K562 (cell line): ENCODE measurements at regions not wholly inside any gene's neighbourhood (a gene's known extent, or its start where the extent isn't known, plus 50 kb on each side); places are given as distances from the start of the nearest gene placed in this dataset.

Source experiments
- NRF1 ChIP-seq, 2 experiments: fragments of 450-650 bp; IDR thresholded peaks in 1 of 2; conservative IDR thresholded peaks in 1 of 2; 2 replicates each; pipeline ENCODE4 v1.6.1; 2014; ENCODE audit warnings: mild to moderate bottlenecking in 2 of 2
- RAD21 ChIP-seq, 2 experiments: fragments of 250-450 bp in 1 of 2; fragments of 450-650 bp in 1 of 2; sonication (Bioruptor Pico) in 1 of 2; formaldehyde crosslinking in 1 of 2; IDR thresholded peaks in 1 of 2; conservative IDR thresholded peaks in 1 of 2; 2 replicates each; pipeline versions ENCODE4 v1.4.0 to v1.8.0; 2020 to 2022; ENCODE audit warnings: mild to moderate bottlenecking in 2 of 2, moderate library complexity in 1 of 2
- RB1 ChIP-seq: fragments of 450-650 bp; IDR thresholded peaks from 2 replicates; pipeline ENCODE4 v1.6.1; 2017; ENCODE audit warnings: low read depth, mild to moderate bottlenecking
- RBM34 ChIP-seq: fragments of 200-400 bp; formaldehyde crosslinking; IDR thresholded peaks from 2 replicates; pipeline ENCODE4 v1.6.1; 2018; ENCODE audit warnings: low read length, borderline replicate concordance; ENCODE audit not compliant: insufficient read depth
- RFX1 ChIP-seq: fragments of 450-650 bp; IDR thresholded peaks from 2 replicates; pipeline ENCODE4 v1.6.1; 2016; ENCODE audit warnings: mild to moderate bottlenecking, moderate library complexity
- ZBED1 ChIP-seq: IDR thresholded peaks from 2 replicates; pipeline ENCODE4 v1.6.1; 2014
- TF ChIP-seq, protein P1 (sequence below): sonication (generic); formaldehyde crosslinking; IDR thresholded peaks from 2 replicates; pipeline ENCODE4 v1.8.1; 2023; ENCODE audit warnings: mild to moderate bottlenecking, missing genetic modification reagents
- TF ChIP-seq, protein P2 (sequence below), 2 experiments: fragments of 450-650 bp; formaldehyde crosslinking in 1 of 2; IDR thresholded peaks; 2 replicates each; pipeline versions ENCODE4 v1.4.0 to v1.6.1; 2014 to 2020; ENCODE audit warnings: mild to moderate bottlenecking in 2 of 2, borderline replicate concordance in 1 of 2, low read depth in 1 of 2
- TF ChIP-seq, protein P3 (sequence below): sonication (generic); formaldehyde crosslinking; IDR thresholded peaks from 2 replicates; pipeline ENCODE4 v1.8.1; 2022; ENCODE audit warnings: missing genetic modification reagents
- TF ChIP-seq, protein P4 (sequence below): fragments of 450-650 bp; formaldehyde crosslinking; IDR thresholded peaks from 2 replicates; pipeline ENCODE4 v1.4.0; 2020; ENCODE audit warnings: mild to moderate bottlenecking, moderate library complexity

DNA sequence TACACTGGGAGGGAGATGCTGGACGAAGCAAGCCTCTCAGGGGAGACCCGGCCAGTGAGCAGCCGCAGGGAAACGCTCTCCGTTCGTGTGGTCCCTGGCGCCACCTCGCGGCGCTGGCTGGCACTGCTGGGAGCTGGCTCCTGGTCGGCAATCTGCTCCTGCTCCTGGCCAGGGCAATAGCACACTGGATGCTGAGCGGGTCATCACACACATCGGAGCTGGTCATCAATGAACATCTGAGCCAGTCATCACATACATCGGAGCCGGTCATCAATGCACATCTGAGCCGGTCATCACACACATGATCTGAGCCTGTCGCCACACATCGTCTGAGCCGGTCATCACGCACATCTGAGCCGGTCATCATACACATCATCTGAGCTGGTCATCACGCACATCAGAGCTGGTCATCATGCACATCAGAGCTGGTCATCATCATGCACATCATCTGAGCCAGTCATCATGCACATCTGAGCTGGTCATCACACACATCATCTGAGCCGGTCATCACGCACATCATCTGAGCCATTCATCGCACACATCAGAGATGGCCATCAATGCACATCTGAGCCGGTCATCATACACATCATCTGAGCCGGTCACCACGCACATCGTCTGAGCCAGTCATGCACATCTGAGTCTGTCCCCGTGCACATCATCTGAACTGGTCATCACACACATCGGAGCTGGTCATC, 217.3 kb downstream of the RBFOX3 start (continued):
- TF ChIP-seq, protein P1, sequence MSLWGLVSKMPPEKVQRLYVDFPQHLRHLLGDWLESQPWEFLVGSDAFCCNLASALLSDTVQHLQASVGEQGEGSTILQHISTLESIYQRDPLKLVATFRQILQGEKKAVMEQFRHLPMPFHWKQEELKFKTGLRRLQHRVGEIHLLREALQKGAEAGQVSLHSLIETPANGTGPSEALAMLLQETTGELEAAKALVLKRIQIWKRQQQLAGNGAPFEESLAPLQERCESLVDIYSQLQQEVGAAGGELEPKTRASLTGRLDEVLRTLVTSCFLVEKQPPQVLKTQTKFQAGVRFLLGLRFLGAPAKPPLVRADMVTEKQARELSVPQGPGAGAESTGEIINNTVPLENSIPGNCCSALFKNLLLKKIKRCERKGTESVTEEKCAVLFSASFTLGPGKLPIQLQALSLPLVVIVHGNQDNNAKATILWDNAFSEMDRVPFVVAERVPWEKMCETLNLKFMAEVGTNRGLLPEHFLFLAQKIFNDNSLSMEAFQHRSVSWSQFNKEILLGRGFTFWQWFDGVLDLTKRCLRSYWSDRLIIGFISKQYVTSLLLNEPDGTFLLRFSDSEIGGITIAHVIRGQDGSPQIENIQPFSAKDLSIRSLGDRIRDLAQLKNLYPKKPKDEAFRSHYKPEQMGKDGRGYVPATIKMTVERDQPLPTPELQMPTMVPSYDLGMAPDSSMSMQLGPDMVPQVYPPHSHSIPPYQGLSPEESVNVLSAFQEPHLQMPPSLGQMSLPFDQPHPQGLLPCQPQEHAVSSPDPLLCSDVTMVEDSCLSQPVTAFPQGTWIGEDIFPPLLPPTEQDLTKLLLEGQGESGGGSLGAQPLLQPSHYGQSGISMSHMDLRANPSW (CRISPR knock-in tag) = no peak
- TF ChIP-seq, protein P2, sequence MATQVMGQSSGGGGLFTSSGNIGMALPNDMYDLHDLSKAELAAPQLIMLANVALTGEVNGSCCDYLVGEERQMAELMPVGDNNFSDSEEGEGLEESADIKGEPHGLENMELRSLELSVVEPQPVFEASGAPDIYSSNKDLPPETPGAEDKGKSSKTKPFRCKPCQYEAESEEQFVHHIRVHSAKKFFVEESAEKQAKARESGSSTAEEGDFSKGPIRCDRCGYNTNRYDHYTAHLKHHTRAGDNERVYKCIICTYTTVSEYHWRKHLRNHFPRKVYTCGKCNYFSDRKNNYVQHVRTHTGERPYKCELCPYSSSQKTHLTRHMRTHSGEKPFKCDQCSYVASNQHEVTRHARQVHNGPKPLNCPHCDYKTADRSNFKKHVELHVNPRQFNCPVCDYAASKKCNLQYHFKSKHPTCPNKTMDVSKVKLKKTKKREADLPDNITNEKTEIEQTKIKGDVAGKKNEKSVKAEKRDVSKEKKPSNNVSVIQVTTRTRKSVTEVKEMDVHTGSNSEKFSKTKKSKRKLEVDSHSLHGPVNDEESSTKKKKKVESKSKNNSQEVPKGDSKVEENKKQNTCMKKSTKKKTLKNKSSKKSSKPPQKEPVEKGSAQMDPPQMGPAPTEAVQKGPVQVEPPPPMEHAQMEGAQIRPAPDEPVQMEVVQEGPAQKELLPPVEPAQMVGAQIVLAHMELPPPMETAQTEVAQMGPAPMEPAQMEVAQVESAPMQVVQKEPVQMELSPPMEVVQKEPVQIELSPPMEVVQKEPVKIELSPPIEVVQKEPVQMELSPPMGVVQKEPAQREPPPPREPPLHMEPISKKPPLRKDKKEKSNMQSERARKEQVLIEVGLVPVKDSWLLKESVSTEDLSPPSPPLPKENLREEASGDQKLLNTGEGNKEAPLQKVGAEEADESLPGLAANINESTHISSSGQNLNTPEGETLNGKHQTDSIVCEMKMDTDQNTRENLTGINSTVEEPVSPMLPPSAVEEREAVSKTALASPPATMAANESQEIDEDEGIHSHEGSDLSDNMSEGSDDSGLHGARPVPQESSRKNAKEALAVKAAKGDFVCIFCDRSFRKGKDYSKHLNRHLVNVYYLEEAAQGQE (IDR thresholded peaks at IDR 0.05; ENCODE audit: borderline replicate concordance) = peak; percentile 76; the same call in 1 of the 2 replicates
- TF ChIP-seq, protein P2 (CRISPR knock-in tag; IDR thresholded peaks at IDR 0.05; ENCODE audit: low read depth) = no peak
- TF ChIP-seq, protein P3, sequence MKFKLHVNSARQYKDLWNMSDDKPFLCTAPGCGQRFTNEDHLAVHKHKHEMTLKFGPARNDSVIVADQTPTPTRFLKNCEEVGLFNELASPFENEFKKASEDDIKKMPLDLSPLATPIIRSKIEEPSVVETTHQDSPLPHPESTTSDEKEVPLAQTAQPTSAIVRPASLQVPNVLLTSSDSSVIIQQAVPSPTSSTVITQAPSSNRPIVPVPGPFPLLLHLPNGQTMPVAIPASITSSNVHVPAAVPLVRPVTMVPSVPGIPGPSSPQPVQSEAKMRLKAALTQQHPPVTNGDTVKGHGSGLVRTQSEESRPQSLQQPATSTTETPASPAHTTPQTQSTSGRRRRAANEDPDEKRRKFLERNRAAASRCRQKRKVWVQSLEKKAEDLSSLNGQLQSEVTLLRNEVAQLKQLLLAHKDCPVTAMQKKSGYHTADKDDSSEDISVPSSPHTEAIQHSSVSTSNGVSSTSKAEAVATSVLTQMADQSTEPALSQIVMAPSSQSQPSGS (CRISPR knock-in tag) = 0 out of 2 replicates have a peak, but pooled peaks have one; percentile 27
- TF ChIP-seq ZBED1 = no peak
- TF ChIP-seq RB1 = 0 out of 2 replicates have a peak, but pooled peaks have one; percentile 45
- TF ChIP-seq RBM34 = no peak
- TF ChIP-seq, protein P4, sequence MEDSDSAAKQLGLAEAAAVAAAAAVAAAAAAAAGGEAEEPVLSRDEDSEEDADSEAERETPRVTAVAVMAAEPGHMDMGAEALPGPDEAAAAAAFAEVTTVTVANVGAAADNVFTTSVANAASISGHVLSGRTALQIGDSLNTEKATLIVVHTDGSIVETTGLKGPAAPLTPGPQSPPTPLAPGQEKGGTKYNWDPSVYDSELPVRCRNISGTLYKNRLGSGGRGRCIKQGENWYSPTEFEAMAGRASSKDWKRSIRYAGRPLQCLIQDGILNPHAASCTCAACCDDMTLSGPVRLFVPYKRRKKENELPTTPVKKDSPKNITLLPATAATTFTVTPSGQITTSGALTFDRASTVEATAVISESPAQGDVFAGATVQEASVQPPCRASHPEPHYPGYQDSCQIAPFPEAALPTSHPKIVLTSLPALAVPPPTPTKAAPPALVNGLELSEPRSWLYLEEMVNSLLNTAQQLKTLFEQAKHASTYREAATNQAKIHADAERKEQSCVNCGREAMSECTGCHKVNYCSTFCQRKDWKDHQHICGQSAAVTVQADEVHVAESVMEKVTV = 0 out of 2 replicates have a peak, but pooled peaks have one; percentile 27
- TF ChIP-seq NRF1 (conservative IDR thresholded peaks at IDR 0.05 in 1 of 2, IDR thresholded peaks at IDR 0.05 in 1 of 2) = peak; percentile 32 to 51; a peak in 2 of 4 replicates
- peak; percentile 73 to 87 for TF ChIP-seq RAD21 (CRISPR knock-in tag; conservative IDR thresholded peaks at IDR 0.05 in 1 of 2, IDR thresholded peaks at IDR 0.05 in 1 of 2)
- TF ChIP-seq RFX1 = no peak
